HG02588 (cell line): ENCODE measurements at regions not wholly inside any gene's neighbourhood (a gene's known extent, or its start where the extent isn't known, plus 50 kb on each side); places are given as distances from the start of the nearest gene placed in this dataset.

Source experiments
- ATAC-seq: cut with Tn5 transposase; IDR thresholded peaks from one replicate; pipeline ENCODE4 v1.9.1; 2021; ENCODE audit warnings: mild to moderate bottlenecking, moderate library complexity; ENCODE audit not compliant: unreplicated experiment

DNA sequence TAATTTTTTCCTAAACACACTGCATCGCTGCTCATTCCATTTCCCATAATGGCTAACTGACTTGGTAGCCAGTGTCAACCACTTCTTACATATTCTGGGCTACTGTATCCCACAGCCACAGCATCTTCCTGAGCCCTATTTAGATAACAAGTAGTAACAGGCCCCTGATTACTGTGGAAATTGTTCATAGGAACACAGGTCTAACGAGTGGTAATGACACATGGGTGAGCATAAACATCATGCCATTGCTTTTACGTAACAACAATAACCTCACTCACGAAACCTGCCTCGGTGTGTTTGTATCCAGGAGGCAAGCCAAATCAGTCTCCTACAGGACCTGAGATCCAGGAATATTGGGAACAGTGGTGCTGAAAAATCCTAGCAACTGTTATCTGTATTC, 438.6 kb downstream of the KLF5 start:
- no peak for ATAC-seq

DNA sequence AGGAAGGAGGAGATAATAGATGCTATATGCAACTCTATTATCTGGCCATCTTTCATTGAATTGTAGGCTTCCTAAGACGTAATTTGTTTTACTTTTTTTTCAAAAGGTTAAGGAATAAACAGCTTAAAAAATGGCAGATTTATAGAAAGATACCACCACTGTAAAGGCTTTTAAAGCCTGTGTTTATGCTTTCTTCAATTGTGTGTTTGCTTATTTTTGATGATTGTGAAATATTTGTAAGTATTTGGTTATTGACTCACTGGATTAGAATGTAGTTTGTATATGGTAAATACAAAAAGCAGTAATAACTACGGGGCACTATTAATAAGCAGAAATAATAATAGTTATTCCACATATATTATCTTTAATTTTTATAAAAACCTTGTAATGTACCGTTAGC, 437.9 kb downstream of the KLF5 start:
- no peak for ATAC-seq

DNA sequence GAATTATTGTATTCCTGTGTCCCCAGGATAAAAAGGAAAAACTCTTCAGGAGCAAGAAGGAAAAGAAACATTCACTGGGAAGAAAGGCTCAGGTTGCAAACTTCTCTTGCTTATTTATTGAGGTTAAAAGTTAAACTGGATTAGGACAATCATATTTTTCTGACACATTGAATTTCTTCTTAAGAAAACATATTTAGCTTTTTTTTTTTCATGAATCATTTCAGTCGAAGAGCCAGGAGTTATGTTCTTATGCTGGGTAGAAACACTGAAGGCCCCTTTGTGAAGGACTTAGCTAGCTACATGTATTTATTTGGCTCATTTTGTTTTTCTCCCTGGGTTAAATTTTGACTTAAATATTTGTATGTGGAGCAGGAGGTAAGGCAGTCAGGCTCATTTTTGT, 434.0 kb downstream of the KLF5 start:
- no peak for ATAC-seq

DNA sequence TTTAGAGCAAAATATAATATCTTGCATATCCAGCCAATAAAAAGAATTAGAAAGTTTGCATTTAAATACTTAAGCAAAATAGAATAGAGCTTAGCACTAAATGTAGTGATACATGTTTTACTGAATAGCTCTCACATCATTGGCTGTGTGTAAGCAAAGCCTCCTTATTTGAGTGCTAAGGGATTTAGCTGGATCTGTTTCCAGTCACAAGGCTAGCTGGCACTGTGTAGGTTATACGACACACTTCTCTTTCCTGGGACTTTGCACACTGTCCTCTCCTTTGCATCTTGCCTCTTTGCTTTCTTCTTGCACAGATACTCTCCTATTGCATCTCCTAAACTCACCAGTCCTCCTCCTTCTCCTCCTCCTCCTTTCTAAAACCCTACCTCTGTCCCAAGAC, 423.8 kb downstream of the KLF5 start:
- ATAC-seq = no peak

DNA sequence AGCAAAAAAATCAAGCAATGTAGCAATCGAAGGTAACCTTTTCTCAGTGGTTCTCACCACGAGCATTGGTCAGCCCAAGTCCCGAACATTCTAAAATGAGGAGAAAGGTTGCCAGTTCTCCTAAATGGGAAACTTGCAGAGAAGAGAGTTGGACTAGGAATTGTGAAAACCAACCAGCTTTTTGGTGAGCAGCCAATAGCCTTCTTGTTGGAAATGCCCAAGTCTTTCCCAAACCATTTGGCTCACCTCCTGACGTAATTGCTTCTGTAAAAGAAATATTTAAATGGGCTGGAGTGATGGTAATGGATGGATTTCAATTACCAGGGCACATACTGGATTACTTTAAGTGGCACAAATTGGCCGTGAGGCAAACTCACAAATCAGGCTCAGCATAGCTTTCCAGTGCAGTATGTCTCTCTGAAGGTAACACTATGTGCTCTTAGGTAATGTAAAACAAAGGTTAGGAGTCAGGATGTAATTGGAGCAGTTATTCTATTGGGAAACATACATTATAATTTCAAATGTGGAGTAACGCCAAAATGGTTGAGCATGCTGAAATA, 423.2 kb downstream of the KLF5 start:
- ATAC-seq = no peak

DNA sequence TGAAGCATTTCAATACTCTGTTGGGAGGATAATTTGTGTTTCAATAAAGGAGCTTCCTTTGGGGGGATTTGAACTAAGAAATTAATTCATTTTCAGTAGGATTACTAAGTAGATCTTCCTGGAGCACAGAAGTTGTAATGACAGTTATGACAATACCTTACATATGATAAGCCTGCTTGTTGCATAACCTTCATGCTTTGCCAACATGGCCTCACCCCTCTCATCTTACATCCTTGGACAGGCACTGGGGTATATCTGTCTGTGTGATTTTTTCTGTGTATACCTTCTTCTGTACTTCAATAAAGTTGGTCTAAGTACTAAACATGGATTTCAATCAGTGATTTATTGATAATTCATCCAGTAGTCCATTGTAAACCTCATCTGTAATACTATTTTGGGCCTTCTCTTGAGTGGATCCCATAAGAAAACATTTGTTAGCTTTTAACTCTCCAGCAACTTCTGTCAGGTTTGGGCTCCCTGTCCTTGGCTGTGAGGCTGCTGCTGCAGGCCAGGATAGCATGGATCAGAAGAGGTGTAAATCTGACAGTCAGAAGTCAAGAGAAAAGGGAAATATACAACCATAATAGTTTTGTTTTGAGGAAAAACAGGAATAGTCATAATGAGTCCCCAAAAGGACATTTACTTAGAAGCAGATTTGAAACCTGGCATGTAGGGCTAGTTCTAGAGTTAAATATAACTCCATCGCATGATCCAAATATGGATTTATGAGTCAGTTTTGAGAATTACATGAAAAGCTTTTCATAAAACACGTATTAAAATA, 422.2 kb downstream of the KLF5 start:
- ATAC-seq = no peak

DNA sequence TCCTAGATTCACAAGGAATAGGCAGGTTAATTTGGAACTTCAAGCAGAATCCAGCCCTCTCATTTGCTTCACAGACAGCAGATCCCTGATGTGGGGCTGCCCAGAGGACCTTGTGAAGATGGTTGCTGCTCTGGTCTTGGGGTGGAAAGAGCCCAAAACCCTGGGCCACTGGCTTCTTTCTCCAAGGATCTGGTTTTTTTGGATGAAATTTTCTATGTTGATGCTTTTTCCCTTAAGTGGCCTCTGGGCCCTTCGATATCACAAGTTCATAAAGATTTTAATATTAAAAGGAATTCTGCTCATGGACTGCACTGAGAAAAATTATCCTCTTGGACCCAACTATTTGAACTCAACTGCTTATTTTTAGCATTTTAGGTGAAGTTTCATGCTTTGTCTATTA, 421.1 kb downstream of the KLF5 start:
- no peak for ATAC-seq

DNA sequence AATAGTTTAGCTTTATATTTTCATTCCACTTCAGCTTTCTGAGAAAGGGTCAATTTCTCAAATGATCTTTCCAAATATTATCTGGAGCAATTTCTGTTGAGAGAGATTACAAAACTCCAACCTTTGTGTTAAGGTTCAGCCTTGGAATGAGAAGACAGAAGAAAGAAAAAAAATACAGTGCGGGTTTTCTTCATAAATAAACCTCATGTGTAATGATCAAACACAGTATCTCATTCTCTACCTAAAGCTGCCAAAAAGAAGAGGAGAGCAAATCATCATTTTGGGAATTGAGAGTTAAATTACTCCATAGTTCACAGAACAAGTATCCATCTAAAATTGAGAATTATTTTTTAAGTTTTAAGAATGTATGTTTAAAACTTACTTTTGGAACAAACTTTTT, 420.5 kb downstream of the KLF5 start:
- no peak for ATAC-seq

DNA sequence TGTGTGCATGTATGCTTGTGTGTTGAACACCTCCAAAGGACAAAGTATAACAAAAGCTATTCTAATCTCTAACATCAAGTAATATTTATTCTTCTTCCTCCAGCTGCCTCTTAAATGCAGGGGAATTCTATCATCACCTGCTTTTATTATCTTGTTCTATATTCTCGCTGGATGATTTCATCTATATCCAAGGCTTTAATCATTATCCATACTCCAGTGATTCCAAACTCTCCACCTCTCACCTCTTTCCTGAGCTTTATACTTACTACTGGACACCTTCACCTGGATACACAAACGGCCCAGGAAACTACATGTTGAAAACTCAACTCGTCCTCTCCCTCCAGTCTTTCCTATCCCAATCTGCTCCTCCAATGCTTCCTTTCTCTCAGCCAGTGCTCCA, 418.6 kb downstream of the KLF5 start:
- ATAC-seq = no peak

DNA sequence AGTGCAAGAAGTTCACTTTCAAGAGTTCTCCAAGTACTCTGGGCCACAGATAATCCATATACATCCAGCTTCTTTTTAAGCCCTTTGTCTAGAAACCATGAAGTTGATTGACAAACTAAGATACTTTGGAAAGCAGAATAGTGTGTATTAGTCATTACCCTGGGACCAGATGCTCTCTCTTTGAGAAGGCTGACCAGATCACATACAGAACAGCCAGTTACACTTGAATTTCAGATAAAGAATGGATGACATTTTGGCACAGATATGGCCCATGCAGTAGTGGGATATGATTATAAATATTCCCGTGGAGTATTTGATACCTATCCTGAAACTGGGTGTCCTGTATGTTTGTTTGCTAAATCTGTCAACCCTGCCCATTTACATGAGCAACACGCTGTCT, 414.2 kb downstream of the KLF5 start:
- ATAC-seq = no peak

DNA sequence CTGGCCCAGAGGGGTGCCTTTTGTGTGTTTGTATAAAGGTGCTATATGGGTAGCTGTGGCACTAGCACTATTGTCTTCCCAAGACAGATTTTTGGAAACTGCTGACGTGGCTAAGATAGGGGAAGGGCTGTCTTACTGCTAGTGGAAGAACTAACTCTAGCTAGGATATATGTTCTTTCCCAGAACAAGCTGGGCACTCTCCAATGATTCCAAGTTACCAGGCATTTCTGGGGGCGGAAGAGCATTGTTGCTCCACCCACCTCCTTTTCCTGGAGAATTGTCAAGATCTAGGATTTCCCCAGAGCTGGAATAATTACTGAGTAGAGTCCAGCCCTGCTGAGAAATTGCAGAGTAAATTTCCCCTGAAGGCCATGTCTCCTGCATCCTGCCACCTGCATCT, 408.3 kb downstream of the KLF5 start:
- ATAC-seq = no peak

DNA sequence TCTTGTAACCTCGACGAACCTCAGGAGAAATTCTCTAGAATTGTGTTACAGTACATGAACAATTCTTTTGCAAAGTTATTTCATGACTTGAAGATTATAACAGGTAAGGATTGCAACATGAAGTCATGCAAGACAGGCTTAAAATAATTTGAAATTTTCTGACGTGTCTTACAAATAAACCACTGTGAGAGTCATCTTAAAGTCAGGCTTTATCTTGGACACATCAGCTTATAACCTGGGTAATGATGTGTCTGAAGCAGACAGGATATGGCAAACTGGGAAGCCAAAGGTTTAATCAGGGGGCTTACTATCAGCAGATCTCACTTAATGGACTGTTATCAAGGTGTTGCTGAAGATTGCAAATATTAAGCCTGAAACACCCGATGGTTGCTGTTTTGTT, 407.8 kb downstream of the KLF5 start:
- ATAC-seq = no peak

DNA sequence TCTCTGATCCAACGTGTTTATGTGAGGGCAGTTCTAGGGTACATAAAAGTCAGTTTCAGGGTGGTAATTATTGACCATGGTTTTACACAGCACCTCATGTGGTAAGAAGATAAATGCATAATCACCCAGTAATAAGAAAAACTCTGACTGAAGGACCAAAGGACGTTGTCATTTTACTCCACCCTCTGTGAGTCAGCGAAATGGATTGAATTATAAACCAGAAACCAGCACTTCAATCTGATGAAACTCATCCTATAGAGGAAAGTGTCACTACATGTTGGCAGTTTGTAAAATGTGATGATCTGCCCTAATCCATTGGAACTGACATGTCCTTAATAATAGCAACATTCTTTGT, 406.8 kb downstream of the KLF5 start:
- no peak for ATAC-seq

DNA sequence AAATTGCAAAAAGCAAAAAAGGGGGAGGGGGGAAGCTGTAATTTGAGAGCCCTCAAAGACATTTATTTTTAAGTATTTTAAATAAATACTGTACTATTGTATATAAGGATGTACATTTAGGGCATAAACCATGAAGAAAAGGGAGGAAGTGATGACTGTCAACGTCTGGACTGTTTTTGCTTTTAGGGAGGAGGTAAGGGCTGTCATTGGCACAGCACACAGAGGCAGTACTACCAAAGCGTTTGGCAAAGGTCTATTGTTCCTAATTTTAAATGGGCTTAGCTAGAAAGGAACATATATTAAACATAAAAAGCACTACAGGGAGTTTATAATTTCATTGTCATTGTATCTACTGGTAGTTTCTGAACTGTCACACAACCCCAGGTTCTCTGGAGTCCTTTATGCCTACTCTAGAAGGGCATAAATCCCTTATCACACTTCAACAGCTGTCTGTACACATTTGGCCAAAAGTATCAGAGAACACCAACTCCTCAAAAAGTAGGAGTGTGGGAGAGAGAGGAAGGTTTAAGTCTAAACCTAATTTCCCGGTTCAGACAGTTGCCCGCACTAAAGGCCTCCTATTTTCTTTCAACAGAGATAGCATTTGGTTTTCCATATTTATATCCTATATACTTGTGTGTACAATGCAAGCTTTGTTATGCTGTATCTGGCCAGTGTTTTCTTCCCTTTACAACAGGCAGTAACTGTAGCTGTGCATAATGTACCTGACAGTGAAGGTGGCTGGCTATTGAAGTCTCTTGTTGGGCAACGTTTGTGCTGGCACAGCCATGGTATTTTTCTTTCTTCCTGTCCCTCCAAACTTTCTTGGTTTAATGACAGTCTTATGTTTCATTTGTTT, 406.2 kb downstream of the KLF5 start:
- ATAC-seq = no peak

DNA sequence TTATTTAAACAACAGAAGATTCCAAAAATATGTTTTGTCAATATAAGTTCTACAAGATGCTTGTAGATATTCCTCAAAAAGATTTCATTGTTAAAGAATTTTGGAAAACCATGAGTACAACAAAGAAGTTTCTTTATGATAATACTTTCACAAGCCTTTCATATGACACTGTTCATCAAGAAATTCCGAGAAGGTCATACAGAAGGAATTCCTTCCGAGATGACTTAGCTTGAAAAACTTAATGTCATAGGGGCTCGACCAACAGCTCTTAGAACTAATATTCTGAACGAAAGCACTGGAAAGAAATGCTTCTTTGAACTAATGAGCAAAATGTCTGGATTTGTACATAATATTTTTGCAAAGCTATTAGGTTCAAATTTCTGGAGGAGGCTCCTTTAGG, 403.4 kb downstream of the KLF5 start:
- no peak for ATAC-seq

DNA sequence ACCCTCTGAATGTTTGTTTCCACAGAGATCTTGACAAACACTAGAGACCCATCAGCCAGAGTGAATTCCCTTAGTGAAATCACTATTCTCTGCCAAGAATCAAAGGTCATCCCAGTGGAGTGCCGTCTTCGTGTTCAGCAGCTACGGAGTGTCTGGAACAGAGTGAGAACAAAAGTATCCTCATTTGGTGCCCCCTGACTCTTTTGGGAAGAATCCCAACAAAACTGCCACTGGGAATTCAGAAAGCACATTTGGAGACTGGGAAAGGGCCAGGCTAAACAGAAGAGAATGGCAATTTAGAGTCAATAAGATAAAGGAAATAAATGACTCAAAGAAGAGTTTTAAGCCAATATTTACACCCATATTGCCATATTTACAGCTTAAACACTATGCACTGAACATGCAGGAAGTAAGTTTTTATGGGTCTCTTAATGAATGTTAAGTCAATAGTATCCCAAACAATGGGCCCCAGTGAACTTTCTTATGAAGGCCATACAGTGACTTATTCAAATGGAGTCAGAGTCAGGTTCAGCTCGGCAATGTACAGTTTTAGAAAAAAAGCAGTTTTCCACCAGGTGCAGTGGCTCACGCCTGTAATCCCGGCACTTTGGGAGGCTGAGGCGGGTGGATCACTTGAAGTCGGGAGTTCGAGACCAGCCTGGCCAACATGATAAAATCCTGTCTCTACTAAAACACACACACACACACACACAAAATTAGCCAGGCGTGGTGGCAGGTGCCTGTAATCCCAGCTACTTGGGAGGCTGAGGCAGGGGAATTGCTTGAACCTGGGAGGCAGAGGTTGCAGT, 392.6 kb downstream of the KLF5 start:
- ATAC-seq = no peak

DNA sequence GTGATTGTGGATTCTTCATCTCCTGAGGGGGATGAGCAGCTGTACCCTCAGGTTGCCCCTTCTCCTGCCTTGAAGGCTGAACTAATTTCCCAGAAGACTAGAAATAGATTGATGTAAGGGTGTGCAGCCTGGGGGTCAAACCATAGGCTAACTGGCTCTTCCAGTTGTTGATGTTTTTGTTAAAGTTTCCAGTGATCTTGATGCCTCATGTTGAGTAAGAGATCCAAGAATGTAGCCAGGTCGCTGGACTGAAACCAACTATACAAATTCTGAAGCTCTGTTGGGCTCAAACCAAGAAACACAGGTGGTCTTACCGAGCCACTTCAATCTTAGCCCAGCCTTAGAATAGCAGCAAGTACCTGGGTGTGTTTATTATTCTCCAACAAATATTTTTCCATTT, 391.8 kb downstream of the KLF5 start:
- ATAC-seq = no peak

DNA sequence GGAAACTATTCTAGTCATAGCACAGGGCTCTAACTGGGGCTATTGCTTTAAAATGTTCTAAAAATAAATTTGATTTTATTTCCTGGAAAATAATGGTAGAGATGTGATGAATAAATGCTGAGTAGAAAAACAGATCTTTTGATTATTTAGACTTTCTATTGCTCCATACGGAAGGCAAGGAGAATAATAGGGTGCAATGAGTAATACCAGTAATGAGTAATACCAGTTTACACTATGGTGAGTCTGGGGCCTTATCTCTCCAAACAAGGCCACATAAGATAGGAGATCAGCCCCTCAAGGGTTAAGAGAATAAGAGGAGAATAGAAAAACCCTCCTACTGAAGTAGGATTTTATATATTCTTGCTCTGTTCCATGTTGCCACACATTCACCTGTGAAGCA, 390.4 kb downstream of the KLF5 start:
- ATAC-seq = no peak

DNA sequence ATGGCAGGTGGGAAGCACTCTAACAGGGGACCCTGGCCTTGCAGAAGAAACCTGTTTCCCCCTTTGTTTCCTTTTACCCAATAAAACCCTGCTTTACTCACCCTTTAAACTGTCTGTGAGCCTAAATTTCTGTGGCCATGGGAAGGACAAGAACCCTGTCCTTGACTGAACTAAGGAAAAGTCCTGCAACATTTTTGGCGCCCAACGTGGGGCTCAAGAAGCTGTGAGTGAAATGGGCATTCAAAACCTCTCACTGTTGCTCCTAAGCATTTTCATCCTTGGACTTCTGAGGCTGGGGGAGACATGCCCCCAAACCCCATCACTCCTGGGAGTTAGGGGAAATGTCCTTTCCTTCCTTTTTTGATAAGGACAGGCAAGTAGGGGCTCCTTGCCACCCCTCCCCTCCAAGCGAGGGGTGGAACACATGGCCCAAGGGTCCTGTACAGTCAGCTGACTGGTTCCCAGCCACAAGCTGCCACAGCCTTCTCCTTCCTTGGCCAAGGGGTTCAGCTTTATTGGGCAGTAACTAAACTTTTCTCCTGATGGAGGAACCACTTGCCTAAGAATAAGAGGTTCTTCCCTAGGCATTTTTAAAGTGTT, 381.6 kb downstream of the KLF5 start:
- no peak for ATAC-seq

DNA sequence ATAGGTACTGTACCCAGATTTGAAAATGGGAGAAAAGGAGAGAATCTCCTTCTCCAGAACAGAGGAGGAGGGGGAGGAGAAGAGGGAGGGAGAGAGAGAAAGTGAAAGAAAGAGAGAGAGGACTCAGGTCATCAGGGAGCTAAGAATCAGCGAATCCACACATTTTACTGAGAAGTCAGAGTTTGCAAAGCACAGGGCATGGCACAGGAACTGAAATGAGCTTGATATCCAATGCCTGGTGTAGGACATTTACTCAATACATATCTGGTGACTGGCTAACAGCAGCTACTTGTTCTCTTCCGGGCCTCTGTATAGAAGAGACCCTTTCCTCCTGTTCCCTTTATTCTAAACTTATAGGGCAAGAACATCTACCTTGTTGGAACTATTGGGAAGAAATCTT, 375.1 kb downstream of the KLF5 start:
- no peak for ATAC-seq

DNA sequence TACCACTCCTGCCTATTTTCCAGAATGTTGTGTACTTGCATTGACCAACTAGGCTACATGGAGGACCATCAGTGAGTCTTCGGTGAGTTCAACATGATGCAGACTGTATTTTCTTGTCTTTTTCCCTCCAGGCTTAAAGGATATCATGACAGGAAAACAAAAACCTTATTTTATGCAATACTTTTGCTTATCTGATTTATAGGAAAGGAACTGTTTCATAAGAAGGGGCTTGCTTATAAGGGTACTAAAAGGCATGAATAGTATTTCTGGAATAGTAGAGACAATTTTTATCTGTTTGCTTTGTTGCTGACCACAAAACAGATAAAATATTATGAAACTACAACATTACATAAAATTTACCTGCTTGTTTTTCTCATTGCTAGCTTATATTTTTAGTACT, 374.7 kb downstream of the KLF5 start:
- no peak for ATAC-seq
